GM19467 (cell line): ENCODE measurements at regions not wholly inside any gene's neighbourhood (a gene's known extent, or its start where the extent isn't known, plus 50 kb on each side); places are given as distances from the start of the nearest gene placed in this dataset.
"Not testable (repeated sequence)": the region's sequence is repeated elsewhere in the genome, so short reads cannot be mapped to it uniquely, and the experiment has no call there.

Source experiments
- ATAC-seq: cut with Tn5 transposase; IDR thresholded peaks from one replicate; pipeline ENCODE4 v1.9.1; 2021; ENCODE audit warnings: mild to moderate bottlenecking, moderate library complexity; ENCODE audit not compliant: unreplicated experiment

DNA sequence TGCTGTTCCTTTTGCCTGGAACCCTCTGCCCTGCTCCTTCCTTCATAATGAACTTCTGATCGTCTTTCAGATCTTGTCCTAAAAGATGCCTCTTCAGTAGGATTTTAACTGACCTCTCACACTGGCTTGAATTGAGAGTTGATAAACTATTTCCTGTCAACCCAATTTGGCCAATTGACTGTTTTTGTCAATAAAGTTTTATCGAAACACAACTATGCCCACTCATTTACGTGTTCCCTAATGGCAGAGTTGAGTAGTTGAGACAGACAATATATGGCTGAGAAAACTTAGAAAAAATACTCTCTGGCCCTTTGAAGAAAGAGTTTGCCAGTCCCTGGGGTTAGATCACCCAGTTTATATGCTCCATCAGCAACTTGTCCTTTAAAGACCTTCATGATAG, 171.7 kb upstream of the TBX3 start:
- no peak for ATAC-seq

DNA sequence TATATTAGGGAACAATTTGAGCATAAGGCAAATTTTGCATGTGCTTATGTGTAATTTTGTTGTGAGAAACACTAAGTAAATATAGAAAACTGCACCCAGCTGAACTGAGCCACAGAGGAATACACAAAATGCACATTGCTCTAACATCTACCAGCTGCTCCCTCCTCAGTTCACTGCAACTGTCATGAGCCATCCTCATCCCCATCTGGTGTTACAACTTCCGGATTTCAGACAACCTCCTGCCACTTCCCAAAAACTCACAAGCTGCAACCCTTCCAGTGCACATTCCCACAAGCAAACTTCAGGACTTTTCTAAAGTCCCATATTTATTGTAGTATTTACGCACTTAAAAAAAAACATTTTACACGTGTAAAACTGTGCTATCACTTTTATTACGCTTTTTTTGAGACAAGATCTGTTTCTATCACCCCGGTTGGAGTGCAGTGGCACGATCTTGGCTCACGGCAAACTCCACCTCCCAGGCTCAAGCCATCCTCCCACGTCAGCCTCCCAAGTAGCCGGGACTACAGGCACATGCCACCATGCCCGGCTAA, 169.1 kb upstream of the TBX3 start:
- ATAC-seq = no peak

DNA sequence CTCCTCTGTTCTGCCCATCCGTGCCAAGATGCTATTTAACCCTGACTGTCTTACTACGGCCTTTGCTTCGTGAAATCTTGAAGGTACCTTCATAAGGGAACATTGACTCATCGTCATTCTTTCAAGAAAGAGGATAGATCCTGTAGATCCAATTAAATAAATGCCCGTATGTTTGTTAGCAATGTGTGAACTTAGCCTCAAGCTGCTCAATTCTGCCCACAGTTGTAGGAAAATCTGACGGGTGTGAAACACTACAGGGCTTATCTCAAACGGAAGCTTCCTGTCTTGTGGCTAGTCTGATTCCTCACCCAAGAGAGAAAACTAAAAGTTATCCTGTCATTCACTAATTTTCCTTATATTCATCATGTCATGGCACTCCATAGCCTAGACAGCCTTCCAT, 168.0 kb upstream of the TBX3 start:
- ATAC-seq = no peak

DNA sequence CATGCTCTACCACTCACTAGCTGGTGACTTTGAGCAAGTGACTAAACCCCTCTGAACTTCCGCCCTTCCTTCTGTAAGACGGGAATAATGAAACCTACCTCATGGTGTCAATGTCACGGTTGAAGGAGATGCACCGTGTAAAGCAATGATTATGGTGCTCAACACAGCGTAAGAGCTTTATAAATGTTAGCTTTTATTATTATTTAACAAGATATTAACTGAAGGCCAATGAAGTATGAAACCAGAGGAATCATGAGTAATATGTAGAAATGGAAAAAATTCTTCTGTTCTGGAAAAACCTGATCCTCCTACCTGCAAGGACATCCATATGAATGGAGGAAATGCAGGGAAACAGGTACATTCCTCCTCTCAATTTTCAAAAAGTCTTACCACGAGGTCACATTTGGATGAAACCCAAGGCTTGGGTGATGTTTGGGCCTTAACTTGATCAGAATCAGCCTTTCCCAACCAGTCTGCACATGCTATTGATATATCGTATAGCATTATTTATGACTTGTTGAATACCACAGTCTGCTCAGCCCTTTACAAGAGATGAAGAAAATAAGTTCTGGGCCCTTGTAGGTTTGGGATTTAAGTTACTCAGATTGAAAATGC, 166.8 kb upstream of the TBX3 start:
- no peak for ATAC-seq

GRCh38 chr12:114848666-114849065, 164.7 kb upstream of the TBX3 start:
- no peak for ATAC-seq

DNA sequence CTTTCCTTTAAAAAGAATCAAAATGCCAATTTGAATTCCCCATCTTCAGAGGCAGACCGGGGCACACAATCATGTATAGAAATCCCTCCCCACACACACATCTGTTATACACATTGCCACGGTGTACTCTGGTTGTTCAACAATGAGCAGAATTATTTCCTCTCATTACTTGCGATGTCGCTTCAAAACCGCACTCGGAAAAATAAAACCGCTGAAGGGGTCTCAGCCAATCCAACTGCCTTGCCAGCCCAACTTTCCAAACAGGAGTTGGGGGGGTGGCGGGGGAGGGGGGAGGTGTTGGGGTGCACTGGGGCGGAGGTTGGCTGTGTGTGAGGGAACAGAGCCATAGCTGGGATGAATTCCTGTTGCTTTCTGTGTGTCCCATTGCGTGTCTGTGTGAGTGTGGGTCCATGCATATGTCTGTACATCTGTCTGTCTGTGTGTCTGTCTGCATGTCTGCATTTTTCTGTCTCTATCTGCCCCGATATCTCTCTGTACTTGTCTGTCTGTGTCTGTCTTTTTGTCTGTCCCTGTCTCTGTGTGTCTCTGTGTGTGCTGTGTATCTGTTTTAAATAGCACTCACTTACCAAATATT, 163.6 kb upstream of the TBX3 start:
- ATAC-seq = no peak

DNA sequence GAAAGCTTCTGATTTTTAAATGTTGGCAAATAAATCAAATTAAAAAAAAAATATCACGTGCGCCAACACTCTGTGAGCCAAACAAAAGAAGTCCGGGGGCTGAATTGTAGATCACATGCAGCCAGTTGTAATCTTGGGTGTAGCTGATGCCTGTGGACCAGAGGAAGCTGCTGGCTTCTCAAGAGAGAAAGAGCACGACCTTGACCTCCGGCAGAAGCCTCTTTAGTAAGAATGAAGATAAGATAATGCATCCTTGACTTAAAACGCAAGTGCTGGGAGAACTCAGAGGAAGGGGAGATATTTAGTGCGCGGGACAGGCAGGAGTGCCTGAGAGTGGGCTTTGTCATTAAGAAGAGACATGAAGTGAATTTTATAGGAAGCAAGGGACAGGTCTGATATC, 162.8 kb upstream of the TBX3 start:
- ATAC-seq = no peak

GRCh38 chr12:114841557-114842251, 157.7 kb upstream of the TBX3 start:
- ATAC-seq = no peak

DNA sequence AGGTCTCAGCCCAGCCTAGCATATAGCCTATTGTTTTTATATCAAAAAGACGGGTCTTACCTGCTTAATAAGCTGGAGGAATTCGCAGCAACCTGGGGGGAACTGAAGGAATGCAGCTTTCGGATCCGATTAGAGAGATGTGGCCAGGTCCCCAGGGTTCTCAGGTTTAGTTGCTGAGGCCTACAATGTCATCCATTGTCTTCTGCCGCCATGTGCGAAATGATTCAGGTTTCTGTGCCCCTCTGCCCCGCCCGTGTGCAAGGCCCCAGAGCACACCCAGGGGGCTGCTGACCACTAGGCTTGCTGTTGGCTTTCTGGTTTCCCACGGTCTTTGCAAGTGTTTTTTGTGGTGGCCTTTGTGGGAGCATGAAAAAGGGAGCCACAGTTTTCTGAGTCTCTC, 154.5 kb upstream of the TBX3 start:
- no peak for ATAC-seq

DNA sequence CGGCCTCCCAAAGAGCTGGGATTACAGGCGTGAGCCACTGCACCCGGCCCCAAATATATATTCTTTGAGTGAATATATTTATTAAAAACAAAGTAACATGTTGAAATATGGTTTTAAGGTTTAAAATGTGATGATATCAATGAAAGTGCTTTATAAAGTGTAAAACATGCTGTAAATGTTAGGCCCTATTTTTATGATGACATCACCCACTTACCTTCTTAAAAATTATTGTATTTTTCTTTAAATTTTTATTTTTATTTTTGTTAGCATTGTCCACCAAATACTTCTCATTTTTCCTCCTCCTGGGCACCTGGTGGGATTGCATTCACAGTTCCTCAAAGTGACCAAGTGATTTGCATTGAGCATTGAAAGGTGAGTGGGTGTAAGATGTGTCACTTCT, 152.6 kb upstream of the TBX3 start:
- no peak for ATAC-seq

GRCh38 chr12:114835031-114835430, 151.1 kb upstream of the TBX3 start:
- ATAC-seq = no peak

DNA sequence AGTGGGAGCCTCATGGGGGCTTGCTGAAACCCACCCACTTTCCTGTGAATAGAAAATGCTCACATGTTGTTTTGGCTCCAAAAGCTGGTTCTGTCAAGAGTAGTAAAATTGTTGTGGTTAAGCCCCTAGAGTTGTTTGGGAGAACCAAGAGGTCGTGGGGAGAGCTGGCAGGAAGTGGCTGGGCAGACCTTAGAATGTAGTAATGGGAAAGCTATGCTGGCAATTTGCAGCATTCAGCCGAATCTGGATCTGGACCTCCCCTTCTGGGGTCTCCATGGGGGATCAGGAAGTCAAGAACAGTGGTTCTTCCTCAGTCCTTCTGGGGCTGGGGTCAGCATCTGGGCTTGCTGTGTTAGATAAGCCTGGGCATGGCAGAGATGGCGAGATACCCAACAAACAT, 150.6 kb upstream of the TBX3 start:
- ATAC-seq = no peak

- ATAC-seq = no peak
These were observed 145.9 kb upstream of the TBX3 start for GRCh38 chr12:114829833-114830232.

GRCh38 chr12:114829244-114829643, 145.3 kb upstream of the TBX3 start:
- ATAC-seq = not testable (repeated sequence)

DNA sequence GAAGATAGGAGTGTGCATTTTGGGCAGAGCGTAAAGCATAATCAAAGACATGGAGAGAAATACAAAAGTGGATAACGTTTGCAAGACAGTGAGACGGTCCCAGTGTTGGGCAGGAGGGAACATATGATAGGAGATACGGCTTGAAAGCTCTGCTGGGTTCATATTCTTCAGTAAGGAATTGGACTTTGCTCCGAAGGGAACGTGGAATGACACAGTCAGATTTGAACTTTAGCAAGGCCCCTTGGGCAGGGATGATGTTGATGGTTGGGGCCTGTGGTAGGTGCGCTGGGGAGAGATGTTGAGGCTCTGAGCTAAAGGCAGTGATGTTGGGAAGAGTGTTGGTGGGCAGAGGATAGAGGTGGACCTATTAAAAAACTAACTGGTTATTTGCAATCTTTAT, 143.5 kb upstream of the TBX3 start:
- no peak for ATAC-seq

- no peak for ATAC-seq
These were observed 142.3 kb upstream of the TBX3 start for GRCh38 chr12:114826244-114826643.

DNA sequence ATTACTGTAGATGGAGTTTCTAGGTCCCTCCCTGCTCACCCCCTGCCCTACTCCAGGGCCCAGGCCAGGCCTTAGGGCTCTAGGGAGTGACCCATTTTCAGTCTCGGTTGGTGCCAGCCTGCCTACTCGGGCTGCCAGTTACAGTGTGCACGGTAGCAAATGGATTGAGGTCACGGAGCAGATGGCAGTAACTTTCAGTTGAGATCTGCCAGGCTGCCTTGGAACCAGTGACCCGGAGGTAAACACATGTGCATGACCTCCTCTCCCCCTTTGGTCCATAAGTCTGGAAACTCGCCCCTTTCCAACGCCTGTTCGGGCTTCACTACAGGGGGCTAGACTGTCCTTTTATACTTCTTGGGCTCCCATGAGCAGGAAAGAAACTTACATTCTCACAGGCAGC, 139.7 kb upstream of the TBX3 start:
- ATAC-seq = no peak

- ATAC-seq = no peak
These were observed 137.6 kb upstream of the TBX3 start for GRCh38 chr12:114821570-114821969.

DNA sequence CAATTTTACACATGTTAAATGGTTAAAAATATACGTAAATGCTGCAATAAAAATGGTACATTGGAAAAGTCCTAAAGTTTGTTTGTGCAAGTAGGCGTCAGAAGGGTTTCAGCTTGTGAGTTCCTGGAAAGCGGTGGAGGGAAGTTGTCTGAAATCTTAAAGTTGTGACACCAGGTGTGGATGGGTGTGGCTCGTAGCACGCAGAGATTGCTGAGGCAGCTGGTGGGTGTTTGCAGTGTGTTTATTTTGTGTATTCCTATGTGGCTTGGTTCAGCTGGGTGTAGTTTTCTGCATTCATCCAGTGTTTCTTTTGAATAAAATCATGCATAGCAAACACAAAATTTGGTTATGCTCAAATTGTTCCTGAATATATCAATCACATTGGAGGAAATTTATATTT, 136.8 kb upstream of the TBX3 start:
- ATAC-seq = no peak

- ATAC-seq = no peak
These were observed 133.8 kb upstream of the TBX3 start for GRCh38 chr12:114817571-114818425.

DNA sequence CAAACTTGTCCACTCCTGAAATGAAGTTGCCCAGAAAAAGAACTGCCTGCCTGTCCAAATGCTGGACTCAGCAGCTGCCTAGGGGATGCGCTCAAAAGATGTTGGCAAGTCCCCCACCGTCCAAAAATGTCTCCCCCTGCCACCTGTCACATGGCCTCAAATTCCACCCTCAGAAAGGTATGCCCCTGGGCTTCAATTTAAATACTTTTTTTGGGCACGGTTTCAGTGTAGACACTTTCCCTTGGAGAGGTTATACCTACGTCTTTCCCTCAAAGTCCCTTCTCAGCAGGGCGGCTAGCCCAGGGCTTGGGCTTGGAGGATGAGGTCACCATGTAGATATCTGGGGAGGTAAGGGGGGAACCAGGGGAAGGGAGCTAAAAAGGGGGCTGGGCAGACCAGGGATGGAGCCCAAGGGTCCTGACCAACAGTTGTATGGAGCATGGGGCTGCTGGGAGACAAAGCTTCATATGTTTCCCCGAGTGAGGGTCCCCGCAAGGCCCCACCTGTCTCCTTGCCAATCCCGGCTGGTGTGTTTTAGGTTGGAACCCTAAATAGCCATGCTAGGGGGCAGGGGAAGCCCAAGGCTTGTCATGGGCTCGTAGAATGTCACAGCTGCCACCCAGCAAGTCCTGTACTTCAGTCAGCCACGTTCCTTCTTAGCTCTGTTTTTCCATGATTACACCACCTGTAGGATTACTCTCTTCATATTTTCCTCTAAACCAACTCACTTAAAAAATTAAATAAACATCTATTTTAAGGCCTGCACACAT, 131.2 kb upstream of the TBX3 start:
- no peak for ATAC-seq
